GM21737 (cell line): ENCODE measurements at regions not wholly inside any gene's neighbourhood (a gene's known extent, or its start where the extent isn't known, plus 50 kb on each side); places are given as distances from the start of the nearest gene placed in this dataset.
"Not testable (repeated sequence)": the region's sequence is repeated elsewhere in the genome, so short reads cannot be mapped to it uniquely, and the experiment has no call there.

Experiments
- ATAC-seq: cut with Tn5 transposase; IDR thresholded peaks from one replicate; pipeline ENCODE4 v1.9.1; 2021; ENCODE audit warnings: mild to moderate bottlenecking, moderate library complexity; ENCODE audit not compliant: unreplicated experiment

DNA sequence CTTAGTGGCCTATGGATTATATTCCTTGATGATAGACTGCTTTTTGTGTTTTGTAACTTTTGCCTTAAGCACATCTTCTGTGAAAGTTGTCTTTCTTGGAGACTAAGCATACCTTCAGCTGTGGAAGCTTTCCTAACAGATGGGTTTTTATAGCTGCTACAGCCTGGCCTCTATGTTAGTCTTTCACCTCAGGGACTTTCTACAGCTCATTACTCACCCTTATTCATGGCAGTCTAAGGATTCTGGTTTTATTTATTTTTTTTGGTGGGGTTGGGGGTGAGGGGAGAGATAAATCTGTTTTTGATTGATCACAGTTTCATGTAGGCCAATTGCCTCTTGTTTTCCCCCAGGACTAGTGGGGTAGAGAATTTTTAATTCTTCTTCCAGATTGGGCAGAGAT is 219.9 kb downstream of the DKK1 start:
- ATAC-seq: no peak

GRCh38 chr10:52539463-52539862 is 225.4 kb downstream of the DKK1 start:
- no peak for ATAC-seq

DNA sequence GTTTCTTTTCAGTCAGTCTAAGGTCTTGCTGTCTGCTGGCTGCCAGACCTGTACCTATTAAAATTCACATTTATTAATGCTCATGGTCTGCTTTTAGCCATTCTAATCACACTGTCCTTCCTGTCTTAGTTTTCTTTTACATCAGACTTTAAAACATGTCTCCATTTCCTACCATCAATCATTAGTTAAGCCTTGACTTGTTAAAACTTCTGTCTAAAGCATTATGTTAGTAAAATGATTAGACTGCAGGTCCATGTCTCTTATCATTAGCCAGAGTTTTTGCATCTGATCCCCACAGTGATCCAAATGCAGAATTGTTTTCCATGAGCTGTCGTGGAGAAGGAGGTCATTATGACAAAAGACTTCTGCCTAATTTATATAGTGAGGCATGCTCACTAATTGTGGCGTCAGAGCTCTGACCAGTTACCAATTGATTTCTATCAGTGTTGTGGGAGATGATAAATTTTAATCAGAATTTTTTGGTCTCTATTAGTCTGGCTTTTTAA is 226.5 kb downstream of the DKK1 start:
- no peak for ATAC-seq

GRCh38 chr10:52541006-52541473 is 227.0 kb downstream of the DKK1 start:
- no peak for ATAC-seq

GRCh38 chr10:52542906-52543305 is 228.8 kb downstream of the DKK1 start:
- no peak for ATAC-seq

GRCh38 chr10:52551046-52551445 is 221.5 kb downstream of the MBL2 start:
- no peak for ATAC-seq

DNA sequence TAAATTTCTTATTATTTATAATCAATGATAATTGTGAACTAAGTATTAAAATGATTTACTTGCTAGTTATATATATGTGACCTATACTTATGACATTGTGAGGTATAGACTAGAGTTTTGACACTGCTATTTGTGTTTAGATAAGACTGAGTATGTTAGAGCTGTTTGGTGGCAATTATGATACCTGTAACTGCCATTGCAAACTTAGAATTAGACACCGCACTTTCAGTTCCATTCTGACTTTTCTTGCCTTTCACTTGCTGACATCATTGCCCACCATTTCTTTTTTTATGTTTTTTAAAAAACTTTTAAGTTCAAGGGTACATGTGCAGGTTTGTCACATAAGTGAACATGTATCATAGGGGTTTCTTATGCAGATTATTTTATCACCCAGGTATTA is 214.5 kb downstream of the MBL2 start:
- no peak for ATAC-seq

GRCh38 chr10:52561322-52561721 is 211.3 kb downstream of the MBL2 start:
- ATAC-seq: no peak

- no peak for ATAC-seq
These were observed 209.2 kb downstream of the MBL2 start for GRCh38 chr10:52563360-52563759.

DNA sequence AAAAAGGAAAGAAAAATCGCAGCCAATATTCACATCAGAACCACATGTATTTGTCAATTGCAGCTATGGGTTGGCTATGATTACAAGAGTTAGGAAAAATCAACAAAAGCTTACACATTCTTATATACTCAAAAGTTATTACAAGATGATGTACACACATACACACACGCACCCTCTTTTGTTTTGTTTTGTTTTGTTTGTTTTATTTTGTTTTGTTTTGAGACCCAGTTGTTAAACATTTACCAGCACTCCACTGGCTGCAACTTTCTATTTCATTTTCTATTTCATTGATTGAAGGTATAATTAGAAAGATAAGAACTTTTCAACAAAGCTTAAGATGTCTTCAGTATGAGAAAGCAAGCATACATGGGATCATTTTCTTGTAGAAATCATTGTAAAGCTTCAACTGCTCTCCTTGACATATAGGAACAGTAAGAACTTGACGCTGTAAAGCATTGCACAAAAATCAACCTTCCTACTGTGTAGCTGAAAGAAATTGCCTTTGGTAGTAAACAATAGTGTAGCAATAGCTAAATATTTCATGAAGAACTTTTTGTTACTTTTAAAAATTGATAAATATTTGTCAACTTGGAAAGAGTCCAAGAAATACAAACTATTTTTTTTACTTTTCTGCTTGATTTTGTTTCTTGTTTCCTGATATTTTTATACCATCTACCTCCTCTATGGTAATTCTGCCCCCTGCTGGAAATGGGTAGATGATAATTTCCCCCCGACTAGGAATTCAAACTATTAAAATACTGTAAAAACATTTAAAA is 205.9 kb downstream of the MBL2 start:
- no peak for ATAC-seq

DNA sequence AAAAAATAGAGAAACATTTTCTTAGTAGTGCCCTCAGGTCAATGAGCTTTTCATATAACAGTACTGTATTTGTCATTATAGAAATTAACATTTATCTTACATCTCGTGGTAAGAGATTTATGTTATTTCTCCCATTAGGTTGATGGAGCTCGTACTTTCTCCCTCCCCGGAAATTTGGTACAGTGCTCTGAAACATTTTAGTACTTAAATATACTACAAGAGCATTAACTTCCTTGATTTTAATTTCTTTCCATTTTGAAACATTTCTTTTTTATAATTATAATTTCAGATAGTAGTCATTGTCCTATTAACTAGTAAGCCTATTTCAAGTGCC is 205.4 kb downstream of the MBL2 start:
- no peak for ATAC-seq

- no peak for ATAC-seq
These were observed 204.3 kb downstream of the MBL2 start for GRCh38 chr10:52568309-52568708.

GRCh38 chr10:52570490-52570889 is 202.1 kb downstream of the MBL2 start:
- ATAC-seq: no peak

- ATAC-seq: no peak
These were observed 201.6 kb downstream of the MBL2 start for GRCh38 chr10:52571018-52571417.

DNA sequence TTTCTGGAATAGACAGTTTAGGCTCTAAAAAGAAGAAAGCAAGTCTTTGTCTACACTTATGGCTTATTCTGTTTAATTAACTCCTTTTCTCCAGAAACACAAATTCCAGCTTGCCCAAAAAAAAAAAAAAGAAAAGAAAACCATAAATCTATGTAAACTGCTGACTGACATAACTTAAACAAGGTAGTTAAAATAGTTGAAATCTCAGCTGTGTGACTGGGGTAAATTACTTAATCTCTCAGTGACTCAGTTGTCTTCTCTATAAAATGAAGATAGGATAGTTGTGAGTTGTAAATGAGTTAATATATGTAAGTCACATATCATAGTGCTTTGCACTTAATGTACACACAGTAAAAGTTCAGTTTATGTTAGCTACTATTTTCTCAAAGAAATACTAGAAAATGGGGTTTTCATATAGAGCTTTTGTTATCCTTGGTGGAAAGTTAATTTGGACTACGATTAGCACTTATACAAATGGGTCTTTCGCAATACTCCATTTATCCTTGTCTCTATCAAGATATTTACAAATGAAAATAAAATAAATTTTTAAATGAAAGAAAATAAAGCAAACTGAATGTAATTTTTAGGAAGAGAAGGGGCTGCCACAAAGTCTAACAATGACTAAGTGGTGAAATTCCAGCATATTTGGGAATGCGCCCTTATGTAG is 200.9 kb downstream of the MBL2 start:
- ATAC-seq: no peak

- ATAC-seq: no peak
These were observed 199.2 kb downstream of the MBL2 start for GRCh38 chr10:52573347-52573746.

DNA sequence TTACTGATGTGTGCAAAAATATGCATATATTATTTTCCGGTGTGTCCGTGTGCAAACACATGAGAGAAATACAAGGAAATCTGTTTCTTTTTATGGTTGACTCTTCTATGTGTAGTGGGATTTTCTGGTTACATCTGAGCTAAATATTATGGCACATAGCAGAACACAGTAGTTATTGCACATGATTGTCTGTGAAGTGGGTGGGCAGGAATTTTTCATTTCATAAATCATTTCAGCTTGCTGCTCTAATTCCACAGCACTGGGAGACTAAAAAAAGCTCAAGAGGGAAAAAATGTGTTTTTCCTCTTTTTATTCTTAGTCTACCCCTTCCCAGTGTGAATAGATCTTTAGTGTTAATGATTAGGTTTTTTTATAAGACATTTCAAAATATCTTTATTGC is 197.9 kb downstream of the MBL2 start:
- ATAC-seq: no peak

DNA sequence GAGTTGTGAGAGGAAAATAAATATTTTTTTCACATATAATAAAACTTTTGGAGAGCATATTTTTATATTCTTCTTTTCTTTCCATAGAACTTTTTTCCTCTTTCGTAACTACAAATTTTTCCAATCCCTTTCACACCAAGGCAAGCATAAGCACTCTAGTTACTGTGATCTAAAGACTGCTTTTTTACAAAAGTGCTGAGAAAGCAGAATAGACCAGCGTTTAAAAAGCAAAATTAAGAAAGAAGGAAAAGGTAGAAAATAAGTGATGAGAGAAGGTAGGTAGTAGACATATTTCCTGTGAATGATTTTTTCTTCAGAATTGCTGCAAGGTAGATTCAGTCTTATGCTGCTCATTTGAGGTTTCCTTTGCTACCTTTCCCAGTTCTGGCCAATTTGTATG is 195.5 kb downstream of the MBL2 start:
- ATAC-seq: no peak

GRCh38 chr10:52578871-52579405 is 193.6 kb downstream of the MBL2 start:
- ATAC-seq: no peak

DNA sequence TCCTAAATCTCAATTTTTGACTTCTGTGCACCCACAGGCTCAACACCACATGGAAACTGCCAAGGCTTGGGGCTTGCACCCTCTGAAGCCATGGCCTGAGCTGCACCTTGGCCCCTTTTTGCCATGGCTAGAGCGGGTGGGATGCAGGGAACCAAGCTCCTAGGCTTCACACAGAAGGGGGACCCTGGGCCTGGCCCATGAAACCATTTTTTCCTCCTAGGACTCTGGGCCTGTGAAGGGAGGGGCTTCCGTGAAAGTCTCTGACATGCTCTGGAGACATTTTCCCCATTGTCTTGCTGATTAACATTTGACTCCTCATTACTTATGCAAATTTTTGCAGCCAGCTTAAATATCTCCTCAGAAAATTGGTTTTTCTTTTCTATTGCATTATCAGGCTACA is 190.9 kb downstream of the MBL2 start:
- not testable (repeated sequence) for ATAC-seq

DNA sequence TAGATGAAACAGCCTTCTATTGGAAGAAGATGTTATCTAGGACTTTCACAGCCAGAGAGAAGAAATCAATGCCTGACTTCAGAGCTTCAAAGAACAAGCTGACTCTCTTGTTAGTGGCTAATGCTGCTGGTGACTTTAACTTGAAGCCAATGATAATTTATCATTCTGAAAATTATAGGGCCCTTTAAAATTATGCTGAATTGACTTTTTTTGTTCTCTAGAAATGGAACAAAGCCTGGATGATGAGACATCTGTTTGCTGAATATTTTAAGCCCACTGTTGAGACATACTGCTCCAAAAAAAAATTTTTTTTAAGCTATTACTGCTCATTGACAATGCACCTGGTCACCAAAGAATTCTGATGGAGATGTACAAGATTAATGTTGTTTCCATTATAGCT is 189.2 kb downstream of the MBL2 start:
- no peak for ATAC-seq

- ATAC-seq: no peak
These were observed 185.9 kb downstream of the MBL2 start for GRCh38 chr10:52586710-52587109.
